ENCODE measurements at regions not wholly inside any gene's neighbourhood (a gene's known extent, or its start where the extent isn't known, plus 50 kb on each side); places are given as distances from the start of the nearest gene placed in this dataset.

DNA sequence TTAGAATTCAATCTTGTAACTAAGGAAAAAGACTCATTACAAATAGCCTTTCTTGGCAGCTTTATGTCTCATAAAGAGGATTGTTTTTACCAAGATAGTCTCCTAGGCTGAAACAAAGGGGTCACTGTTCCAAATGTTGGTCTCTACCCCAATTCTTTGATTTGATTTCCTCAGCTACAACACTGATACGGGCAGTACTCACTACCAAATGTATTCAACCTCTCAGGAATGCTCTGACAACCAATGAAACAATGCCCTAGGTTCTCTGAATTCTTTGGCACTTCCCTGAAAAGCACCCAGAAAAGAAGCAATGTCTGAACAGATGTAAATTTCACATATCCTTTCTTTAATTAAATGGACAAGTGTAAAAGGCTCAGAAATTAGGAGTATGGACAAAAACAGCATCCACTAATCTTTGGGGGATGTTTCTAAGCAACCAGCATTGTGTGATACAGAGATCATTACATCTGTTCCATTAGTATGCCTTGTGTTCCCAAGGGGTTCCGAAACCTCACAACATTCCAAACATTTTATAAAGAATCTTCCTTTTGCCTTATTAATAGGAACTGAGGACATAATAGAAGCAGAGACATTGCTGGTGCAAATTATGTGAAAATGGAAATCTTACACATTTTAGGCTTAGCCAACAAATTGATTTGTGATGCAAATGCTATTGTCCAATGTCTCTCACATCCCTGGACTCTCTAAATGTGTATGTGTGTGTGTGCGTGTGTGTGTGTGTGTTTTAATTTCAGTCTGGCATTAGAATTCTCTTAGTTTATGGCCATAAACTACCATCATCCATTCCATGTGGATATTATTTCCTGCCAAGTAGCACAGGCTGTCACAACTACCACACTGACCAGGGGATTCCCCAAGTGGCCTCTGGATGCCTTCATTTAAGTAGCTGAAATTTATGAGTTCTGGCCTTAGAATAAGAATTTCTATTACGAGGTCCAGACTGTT, 276.0 kb downstream of the MTX2 start:
- no peak for DNase-seq

DNA sequence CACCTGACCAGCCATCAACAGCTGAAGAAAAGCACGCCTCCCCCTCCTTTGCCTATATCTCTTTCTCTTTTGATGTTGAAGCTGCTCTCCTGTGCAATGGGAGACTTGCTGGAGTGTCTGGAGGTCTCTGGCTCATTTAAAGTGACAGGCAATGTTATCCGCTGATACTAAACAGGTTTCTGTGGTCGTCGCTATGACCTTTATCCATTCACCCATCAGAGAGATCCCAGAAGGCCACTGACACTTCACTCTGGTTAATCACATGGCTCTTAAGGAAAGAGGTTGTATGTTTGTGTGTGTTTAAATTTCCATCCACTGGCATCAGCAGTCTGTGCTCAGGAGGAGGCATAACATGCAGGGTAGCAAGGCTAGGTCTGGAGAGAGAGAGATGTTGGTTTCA, 277.3 kb downstream of the MTX2 start:
- DNase-seq, result no peak

DNA sequence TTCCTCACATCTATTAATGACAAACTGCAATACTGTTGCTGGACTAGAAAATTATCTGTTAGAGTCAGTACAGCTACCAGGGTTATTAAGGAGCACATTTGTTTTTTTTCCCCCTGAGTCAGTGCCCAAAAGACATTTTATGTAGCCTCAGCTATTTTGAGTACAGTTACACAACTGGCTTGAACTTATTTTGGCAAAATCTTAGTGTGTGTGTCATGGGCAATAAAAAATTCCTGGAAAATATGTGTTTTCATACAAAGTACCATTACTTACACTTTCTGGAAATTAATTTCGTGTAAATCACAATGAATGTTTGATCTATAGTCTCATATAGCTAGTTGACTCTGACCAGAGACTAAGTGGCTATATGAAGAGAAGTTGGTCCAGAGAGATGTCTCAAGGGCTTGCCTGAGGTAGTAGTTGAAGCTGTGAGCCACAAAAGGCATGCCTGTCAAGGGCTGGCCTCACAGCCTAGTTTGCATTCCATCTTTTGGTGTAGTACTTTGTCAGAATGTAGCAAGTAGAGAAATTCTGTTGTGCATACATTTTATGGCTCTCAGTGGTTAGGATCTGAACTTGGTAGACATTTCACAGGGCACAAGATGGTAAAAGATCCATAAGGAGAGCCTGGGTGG, 283.4 kb downstream of the MTX2 start:
- no peak for DNase-seq

DNA sequence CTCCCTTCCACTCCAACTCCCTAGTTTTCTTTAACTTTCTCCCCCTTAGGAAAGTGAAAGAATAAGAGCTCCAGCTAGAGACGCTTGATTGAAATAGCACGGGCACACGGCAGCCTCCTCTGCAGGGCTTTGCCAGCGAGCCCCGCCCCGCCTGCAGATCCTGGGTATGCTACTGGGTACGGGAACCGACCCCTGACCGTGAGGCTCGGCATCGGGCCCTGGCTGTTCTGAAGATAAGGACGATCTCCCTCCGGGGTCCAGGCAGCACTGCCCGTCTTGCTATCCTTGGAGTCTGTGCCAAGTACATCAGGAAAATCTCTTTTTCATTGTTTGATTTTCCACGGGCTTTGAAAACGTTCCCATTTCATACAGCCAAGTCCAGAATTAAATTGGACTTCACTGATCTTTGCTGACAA, 284.5 kb downstream of the MTX2 start:
- DNase-seq, result peak; percentile 41 to 67

DNA sequence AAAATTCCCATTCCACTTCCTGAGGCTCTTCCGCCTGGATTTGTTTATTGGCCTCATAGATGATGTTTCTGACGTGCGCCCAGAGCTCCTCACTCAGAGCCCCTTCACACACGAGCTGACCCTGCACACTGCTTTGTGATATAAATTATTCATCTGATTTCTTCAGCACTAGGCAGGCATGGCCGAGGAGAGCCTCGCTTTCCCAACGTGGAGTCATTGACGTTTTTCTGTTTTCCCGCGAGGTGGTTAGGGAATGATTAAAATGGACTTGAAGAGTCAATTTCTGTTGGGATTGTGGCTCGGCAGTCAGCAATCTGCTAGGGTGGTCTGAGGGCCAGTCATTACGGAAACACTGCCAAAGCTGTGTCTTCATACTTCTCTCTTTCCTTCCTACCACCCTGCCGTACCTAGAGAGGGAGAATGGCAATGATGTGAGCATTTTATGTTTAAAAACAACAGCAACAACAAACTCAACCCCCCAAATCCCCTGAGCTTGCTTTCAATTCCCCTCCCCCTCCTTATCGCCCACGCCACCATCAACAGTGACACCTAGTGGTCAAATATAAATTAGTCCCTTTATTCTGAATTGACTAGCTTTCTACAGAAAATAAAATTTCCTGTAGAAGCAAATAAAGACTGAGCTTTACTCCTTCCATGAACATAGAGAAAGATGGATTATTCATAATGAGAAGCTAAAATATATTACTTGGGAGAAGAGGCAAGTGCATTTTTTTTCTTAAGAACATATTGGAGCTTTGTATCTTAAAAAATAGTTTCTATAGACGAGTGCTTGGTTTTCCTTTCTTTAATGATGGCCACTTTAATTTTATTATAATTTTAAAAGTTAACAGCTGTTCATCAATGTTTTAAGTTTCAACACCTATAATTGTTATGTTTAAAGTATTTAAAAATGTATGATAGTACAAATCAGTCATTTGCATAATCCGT, 285.1 kb downstream of the MTX2 start:
- peak; percentile 37 to 67 for DNase-seq

DNA sequence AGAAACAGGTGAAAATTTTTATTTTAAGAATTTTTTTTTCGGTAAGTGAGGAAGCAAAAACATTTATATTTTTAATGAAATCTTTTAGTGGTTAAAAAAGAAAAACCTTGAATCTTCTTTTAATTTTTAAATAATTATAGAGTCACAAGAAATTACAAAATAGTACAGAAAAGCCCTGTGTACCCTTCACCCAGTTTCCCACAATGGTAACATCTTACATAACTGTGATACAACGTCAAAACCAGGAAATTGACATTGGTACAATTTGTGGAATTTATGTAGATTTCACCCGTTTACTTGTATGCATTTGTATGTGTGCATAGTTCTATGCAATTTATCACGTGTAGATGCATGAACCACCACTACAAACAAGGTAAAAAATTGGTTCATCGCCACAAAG, 285.9 kb downstream of the MTX2 start:
- no peak for DNase-seq

DNA sequence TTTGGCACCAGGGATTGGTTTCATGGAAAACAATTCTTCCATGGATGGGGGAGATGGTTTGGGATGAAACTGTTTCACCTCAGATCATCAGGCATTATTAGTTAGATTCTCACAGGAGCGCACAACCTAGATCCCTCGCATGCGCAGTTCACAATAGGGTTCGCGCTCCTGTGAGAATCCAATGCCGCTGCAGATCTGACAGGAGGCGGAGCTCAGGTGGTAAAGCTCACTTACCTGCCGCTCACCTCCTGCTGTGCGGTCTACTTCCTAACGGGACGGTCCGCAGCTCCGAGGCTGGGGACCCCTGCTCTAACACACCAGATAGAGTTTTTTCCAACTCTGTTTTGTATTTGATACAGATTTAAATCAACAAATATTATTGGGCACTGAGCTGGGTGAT, 286.5 kb downstream of the MTX2 start:
- DNase-seq, result no peak

DNA sequence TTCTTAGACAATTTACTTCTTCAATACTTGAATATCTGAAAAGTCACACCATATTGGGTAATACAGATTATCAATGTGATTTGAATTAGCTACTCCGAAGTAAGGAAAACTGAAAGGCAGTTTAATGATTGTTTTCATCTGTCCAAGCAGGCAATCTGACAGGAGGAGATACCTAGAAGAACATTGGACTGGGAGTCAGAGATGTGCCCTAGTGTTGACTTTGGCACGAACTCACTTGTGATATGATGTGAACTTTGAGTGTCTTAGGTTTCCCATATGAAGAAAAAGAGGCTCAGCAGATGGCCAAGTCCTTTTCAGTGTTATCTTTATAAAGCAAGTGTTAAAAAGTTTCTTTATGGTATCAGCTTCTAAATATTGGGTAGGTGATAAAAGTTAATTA, 287.1 kb downstream of the MTX2 start:
- no peak for DNase-seq

DNA sequence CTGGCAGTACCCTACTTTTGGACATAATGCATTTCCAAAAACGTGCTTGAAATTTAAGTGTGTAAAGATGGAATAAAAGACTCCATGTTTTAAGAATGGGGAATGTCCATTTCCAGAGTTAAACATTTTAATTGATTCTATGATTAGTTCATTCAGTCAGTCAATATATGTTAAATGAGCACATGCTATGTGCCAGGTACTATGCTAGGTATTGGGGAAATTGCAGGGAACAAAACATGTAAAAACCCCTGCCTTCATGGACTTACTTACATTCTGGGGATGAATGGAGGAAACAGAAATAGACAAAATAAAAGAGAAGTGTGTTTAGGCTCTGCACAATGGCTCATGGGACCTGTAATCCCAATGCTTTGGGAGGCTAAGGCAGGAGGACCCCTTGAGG, 288.6 kb downstream of the MTX2 start:
- DNase-seq, result no peak

DNA sequence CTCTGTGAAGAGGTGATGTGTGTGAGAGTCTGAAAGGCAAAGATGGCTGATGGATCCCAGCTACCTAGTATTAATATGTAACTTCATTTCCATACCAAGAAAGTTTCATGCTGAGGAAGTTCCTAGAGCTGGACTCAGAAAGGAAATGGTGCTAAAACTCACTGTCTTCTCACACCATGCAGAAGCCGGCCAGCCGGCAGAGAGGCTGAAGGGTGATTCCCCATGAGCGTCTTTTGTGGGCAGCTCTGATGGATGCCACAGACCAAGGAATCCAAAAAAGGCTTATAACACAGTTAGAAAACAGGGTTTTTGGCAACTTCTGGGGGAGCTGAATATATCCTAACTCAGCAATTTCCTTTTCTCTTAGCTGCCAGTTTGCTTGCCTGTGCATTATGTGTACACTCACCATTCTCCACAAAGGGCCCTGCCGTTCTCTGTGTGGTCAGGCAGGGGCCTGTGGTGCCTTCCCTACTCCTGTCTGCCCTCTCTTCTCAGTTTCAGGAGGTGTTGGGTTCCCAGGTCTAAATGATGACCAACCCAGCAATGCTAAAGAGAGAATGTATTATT, 289.4 kb downstream of the MTX2 start:
- no peak for DNase-seq

DNA sequence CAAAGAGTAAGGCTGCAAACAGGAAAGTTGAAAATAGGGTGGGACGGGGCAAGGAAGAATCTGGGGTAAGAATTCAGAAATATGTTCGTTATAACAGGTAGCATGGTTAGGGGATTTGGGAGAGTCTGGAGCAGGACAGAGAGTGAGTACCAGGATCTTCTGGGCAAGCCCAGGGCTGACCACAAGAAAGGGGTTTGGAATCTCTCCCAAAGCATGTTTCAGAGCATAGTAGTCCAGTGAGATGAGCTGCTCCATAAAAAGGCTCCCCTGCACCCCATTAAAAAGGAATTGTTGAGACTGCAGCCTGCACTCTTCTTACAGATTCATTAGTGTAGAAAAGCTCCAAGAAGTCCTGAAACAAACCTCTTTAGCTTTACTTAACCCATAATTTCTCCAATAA, 291.1 kb downstream of the MTX2 start:
- no peak for DNase-seq

DNA sequence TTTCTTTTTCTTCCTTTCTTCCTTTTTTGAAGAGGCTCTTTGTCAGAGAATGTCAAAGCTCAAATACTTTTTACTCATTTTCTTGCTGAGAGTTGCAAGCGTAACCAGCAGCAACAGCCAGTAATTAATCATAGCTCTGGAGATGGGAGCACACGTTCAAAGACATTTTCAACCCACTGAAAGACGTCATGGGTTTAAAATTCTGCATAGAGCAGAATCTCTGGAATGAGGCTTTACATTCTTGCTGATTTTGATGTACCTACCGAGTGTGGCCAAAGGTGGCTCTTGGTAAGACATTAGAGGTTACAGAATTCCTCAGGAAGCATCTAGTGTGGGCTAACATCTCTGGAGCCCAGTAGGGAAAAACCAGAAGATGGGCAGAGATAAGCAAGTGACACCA, 292.5 kb downstream of the MTX2 start:
- DNase-seq, result no peak

DNA sequence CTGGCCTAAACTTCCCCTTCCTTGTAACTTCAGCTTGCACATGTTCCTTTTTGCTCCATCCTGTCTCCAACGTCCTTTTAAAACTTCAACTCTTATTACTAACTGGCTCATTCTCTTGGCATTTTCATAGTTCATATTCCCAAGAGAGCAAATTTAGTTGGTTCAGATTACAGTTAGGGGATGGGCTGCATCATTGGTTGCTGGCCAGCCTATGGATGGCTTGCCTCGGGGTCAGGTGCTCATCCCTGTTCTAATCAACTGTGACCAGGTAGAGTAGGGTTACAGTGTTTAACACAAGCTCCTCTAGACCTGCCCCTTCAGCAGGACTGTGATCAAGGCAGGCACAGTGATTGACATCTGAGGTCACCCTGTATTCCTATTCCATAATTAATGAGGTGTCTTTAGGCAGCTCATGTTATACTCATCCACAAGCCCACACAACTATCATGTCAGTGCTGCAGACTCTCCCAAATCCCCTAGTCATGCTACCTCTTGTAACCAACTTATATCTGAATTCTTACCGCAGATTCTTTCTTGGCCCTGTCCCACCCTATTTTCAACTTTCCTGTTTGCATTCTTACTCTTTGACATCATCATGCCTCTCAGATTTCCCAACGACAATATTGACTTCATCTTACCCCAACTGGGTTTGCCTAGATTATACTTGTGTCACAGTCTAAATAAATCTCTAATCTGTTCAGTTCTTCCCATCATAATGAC, 293.3 kb downstream of the MTX2 start:
- no peak for DNase-seq

DNA sequence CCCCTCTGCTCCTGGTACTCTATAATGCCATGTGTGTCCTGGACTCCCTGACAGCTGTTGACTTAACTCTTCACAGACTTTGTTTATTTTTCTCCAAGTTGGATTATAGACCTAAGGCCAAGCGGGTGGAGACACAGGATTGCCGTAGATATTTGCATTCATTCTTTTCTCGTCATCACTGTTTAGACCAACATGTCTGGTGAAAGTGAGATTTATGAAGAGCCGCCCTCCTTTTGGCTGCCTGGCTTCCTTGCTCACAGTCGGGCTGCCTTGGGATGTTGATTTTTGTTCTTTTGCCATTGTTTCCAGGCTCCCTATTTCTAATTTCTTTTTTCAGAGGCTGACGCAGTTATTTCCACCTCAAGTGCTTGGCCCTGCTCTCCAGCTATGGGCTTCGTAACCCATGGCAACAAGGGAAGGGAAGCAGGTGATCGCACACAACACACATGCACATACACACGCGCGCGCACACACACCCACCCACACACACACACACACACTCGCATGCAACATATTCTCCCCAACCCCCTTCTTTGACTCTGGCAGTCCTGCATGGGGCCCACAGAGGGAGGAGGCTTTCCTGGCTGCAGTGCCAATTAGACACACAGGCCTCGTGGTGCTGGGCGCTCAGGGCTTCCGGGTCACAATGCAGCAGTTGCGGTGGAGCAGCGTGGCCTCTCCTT, 296.5 kb downstream of the MTX2 start:
- DNase-seq, result peak in 1 of 2 experiments; percentile 45

DNA sequence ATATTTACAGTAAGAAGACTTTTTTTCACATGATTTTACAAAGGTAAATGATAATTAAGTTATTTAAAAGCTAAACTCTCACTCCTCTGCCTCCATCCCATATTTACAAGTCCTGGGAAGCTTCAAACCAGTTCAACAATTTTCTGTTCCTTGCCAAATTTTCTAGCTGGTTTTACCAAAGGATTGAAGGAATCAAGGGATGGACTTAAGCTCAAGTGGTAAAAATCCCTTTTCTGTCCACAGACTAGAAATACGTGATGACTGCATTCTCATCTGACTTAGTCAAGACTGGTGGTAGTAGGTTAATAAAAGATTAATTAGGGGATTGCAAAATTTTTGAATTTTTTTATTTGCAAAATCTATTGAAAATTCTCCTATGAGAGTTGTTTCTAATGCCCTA, 297.3 kb downstream of the MTX2 start:
- DNase-seq, result no peak

DNA sequence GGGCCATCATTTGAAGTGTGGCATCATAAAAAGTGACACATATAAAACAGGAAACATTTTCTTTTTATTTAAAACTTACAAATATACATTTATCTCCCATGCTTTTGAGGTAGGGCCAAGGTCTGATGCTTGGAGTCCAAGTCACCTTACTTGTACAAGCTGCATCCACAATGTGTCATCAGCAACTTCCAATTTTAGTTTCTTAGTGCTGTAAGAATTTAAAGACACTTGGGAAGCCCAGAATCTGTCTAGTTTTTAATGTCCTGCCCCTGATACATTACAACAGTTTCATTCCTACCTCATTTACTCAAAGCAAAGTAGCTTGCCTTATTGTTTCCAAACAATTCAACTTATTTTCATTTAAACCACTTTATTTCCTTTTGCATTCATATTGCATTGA, 297.7 kb downstream of the MTX2 start:
- DNase-seq, result no peak

DNA sequence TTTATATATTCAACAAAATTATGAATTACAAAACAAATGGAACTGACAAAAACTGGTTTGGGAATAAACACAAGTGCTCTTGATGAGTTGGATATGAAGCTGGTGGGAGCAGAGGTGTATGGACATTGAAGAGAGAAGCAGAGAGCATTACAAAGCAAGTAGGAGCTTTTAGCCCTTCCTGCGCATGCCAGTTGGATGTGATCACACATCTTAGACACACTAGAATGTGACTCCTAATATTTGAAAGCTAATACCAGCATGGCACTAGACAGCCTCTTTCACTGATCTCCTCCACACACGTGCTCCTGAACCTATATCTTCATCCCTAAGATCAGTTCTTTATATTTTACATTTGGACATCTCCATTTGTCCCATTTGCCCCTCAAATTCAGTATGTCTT, 298.1 kb downstream of the MTX2 start:
- DNase-seq, result no peak

DNA sequence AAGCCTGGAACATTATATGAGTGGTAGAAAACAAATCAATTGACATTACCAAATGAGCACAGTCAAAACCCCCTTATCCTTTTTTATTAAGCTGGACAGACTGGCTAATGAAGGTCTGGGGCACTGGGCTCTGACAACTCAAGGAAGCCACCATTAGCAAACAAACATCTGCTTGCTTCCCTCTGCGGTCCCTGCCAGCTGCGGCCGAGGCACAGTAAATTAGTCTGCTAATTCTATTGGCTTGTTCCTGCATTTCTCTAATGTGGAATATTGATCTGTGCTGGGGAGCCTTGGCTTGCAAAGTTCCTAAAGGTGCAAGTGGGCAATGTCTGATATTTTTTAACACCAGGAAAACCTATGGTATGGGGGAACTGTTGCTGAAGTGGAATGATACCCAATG, 300.3 kb downstream of the MTX2 start:
- DNase-seq, result no peak

DNA sequence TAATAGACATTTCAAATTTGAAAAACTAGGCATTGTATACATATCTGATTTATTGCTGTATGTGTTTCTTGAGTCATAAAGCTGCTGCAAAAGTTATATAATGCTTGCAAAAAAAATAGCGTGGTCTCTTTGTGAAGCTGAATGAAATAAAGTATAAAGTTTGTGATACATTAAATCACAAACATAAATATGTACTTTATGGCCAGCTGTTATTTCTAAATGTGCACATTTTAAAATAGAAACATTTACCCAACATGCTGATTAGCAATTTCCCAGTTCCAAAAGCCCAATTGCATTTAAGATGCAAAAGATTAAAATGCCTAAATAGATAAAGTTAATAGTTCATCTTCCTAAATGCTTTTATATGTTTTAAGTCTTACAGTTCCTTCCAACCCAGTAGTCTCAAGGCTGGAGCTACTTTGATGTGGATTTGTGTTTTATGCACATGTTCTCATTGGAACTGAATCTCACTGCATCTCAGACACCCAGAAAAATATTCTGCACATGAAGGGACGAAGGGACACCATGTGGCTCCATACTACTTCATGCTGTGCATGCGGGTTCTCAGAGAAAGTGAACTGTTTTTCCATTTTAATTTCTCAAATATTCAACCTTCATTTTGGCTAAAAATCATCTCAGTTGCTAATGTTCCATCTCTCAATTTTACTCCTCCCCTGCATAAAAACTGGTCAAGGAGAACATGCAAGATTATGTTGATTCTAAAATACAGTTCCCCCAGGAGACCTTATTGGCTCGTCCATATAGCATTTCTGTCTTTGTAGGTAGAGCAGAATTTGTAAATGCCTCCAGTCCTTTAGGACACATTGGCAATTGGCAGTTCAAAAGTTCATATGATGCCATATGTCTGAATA, 304.6 kb downstream of the MTX2 start:
- DNase-seq, result no peak

DNA sequence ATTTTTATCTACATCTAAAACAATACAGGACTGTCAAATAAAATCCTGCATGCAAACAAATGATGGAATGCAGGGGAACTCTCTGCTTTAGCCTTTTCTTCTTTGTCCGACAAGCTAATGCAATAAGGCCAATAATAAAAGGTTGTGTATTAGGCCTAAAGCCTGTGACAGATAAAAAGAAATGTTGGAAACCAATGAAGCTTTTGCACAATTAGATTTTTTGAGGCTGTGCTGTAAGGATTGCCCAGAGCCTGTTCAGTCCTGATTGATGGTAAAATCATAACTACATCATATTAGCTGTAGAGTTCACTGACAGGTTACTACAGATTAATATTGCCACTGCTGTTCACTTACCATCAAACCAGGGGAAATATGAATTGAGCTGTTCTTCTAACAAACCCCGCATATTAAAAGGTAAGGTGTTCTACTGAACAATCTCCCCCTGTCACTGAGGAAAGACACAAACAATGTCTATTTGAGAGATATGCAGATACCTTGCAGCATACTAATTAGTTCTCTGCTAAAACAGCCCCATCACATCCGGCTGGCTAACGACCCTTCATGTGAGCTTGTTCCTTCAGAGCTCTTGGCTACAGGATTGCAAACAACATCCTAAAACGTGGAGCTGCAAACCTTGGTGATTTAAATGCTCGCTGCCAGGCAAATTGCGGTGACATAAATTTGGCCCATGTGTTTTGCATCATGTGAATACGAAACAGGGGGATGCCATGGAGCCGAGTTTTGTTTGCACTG, 305.4 kb downstream of the MTX2 start:
- DNase-seq, result no peak

Measured in NCI-H524 (cell line).